RWPE1 (cell line): ENCODE measurements at regions not wholly inside any gene's neighbourhood (a gene's known extent, or its start where the extent isn't known, plus 50 kb on each side); places are given as distances from the start of the nearest gene placed in this dataset.

ENCODE experiments used
- CTCF ChIA-PET: fragments of 350-600 bp; sonication (Branson Sonifier 250); formaldehyde crosslinking; extraction: SDS; loops from one replicate; lab custom pipeline; 2021; lab: Yijun Ruan, JAX
- POLR2A ChIA-PET: fragments of 400-600 bp; formaldehyde crosslinking; extraction: SDS; loops from one replicate; lab custom pipeline; 2020; ENCODE audit warnings: antibody characterized with exemption; ENCODE audit not compliant: low non-redundant PET; lab: Yijun Ruan, JAX
- DNase-seq: peaks from one replicate; pipeline ENCODE4 v3.0.0; 2012; ENCODE audit warnings: low spot score
- H3K27ac ChIP-seq: fragments of 450-650 bp; 2 replicates; pipeline ENCODE4 v1.5.1; 2017
- CTCF ChIP-seq: fragments of 450-650 bp; conservative IDR thresholded peaks from 2 replicates; pipeline ENCODE4 v1.5.1; 2017; ENCODE audit warnings: low read depth, mild to moderate bottlenecking

- POLR2A ChIA-PET = no interaction called here
- CTCF ChIA-PET = no interaction called here
- DNase-seq = no peak
- no peak for TF ChIP-seq CTCF
- no peak overlapping the region for H3K27ac ChIP-seq
These were observed 888.2 kb upstream of the CXADR start for GRCh38 chr21:16624479-16625118.

- ChIA-PET CTCF (interaction anchor here (0.7 kb wide), 1 partner anchor 113 kb away, joined by 3 read pairs; no protein-coding TSS in a partner anchor), POLR2A (no interaction called here)
- no peak for TF ChIP-seq CTCF
- DNase-seq = no peak
- H3K27ac ChIP-seq = no peak overlapping the region
These were observed 887.4 kb upstream of the CXADR start for GRCh38 chr21:16625491-16625890.

GRCh38 chr21:16633831-16634459 is 878.9 kb upstream of the CXADR start:
- DNase-seq = no peak
- CTCF ChIA-PET = no interaction called here
- POLR2A ChIA-PET = no interaction called here
- TF ChIP-seq CTCF = no peak
- no peak overlapping the region for H3K27ac ChIP-seq

- TF ChIP-seq CTCF = no peak
- ChIA-PET CTCF (no interaction called here), POLR2A (no interaction called here)
- no peak for DNase-seq
- no peak overlapping the region for H3K27ac ChIP-seq
These were observed 878.3 kb upstream of the CXADR start for GRCh38 chr21:16634515-16634914.

- DNase-seq = no peak
- no peak for TF ChIP-seq CTCF
- ChIA-PET CTCF (interaction anchor here (0.6 kb wide), 1 partner anchor 128 kb away, joined by 4 read pairs; no protein-coding TSS in a partner anchor), POLR2A (no interaction called here)
- no peak overlapping the region for H3K27ac ChIP-seq
These were observed 872.4 kb upstream of the CXADR start for GRCh38 chr21:16640297-16641027.

GRCh38 chr21:16642353-16642752 is 870.5 kb upstream of the CXADR start:
- ChIA-PET CTCF (interaction anchor here (0.7 kb wide), 1 partner anchor 420 kb away, joined by 4 read pairs; no protein-coding TSS in a partner anchor), POLR2A (no interaction called here)
- H3K27ac ChIP-seq = no peak overlapping the region
- no peak for DNase-seq
- TF ChIP-seq CTCF = no peak
